Left ventricle myocardium inferior (tissue), 1 donor: ENCODE measurements at regions not wholly inside any gene's neighbourhood (a gene's known extent, or its start where the extent isn't known, plus 50 kb on each side); places are given as distances from the start of the nearest gene placed in this dataset.

Experiments
- DNase-seq: peaks from one replicate; pipeline ENCODE4 v3.0.0-alpha.2; 2020
- H3K27ac ChIP-seq: fragments of 200-600 bp; replicated peaks from 2 replicates; pipeline ENCODE4 v1.8.0; 2021
- H3K27me3 ChIP-seq: fragments of 200-600 bp; 2 replicates; pipeline ENCODE4 v1.8.0; 2021; ENCODE audit warnings: low read depth
- H3K36me3 ChIP-seq: fragments of 200-600 bp; 2 replicates; pipeline ENCODE4 v1.8.0; 2021
- H3K4me1 ChIP-seq: fragments of 200-600 bp; 2 replicates; pipeline ENCODE4 v1.8.0; 2021
- H3K4me3 ChIP-seq: fragments of 200-600 bp; 2 replicates; pipeline ENCODE4 v1.8.0; 2021; ENCODE audit warnings: mild to moderate bottlenecking, moderate library complexity
- H3K9me3 ChIP-seq: fragments of 200-600 bp; replicated peaks from 2 replicates; pipeline ENCODE4 v1.8.0; 2021
- CTCF ChIP-seq: fragments of 200-600 bp; IDR thresholded peaks from 2 replicates; pipeline ENCODE4 v1.8.0; 2021; ENCODE audit warnings: antibody characterized with exemption, mild to moderate bottlenecking, borderline replicate concordance
- intact Hi-C: fragments of 100-400 bp; cut with micrococcal nuclease; formaldehyde crosslinking; loops from one replicate; pipeline ENCODE4 v1.11.0; 2022
- donor health status: DM: no; HTN: yes; CAD: no; lungs with severe emphysema.

- no peaks in the 10 kb centered on the region for H3K36me3 ChIP-seq
- H3K9me3 ChIP-seq: no peaks in the 10 kb centered on the region
- DNase-seq: no peak
- no peak for TF ChIP-seq CTCF
- intact Hi-C loops: no loop called here
- H3K4me3 ChIP-seq: no peak overlapping the region
- H3K27me3 ChIP-seq: no peaks in the 10 kb centered on the region
- H3K4me1 ChIP-seq: peaks cover 18% of the 10 kb centered on the region
- H3K27ac ChIP-seq: no peak overlapping the region
Measured at GRCh38 chr5:68452286-68452685, 236.7 kb downstream of the PIK3R1 start.

GRCh38 chr5:68454172-68454571 is 238.6 kb downstream of the PIK3R1 start:
- Histone ChIP-seq H3K9me3 (no peaks in the 10 kb centered on the region), H3K27ac (no peak overlapping the region), H3K4me3 (no peak overlapping the region), H3K27me3 (no peaks in the 10 kb centered on the region), H3K4me1 (peaks cover 18% of the 10 kb centered on the region), H3K36me3 (no peaks in the 10 kb centered on the region)
- TF ChIP-seq CTCF: no peak
- intact Hi-C loops: no loop called here
- DNase-seq: no peak

GRCh38 chr5:68454766-68455165 is 239.2 kb downstream of the PIK3R1 start:
- TF ChIP-seq CTCF: no peak
- intact Hi-C loops: loop anchor here (5.0 kb wide), 1 partner anchor 167 kb away; no protein-coding TSS in a partner anchor
- peaks cover 18% of the 10 kb centered on the region for H3K4me1 ChIP-seq

GRCh38 chr5:68455216-68455615 is 239.7 kb downstream of the PIK3R1 start:
- TF ChIP-seq CTCF: no peak
- intact Hi-C loops: loop anchor here (5.0 kb wide), 1 partner anchor 168 kb away; no protein-coding TSS in a partner anchor
- no peak overlapping the region for H3K27ac ChIP-seq
- no peak overlapping the region for H3K4me3 ChIP-seq
- DNase-seq: no peak
- H3K36me3 ChIP-seq: no peaks in the 10 kb centered on the region
- H3K27me3 ChIP-seq: no peaks in the 10 kb centered on the region
- H3K4me1 ChIP-seq: peaks cover 23% of the 10 kb centered on the region
- no peaks in the 10 kb centered on the region for H3K9me3 ChIP-seq

More at GRCh38 chr5:68454766-68455165, 239.2 kb downstream of the PIK3R1 start:
- no peak overlapping the region for H3K4me3 ChIP-seq
- no peak for DNase-seq
- H3K27ac ChIP-seq: no peak overlapping the region
- H3K27me3 ChIP-seq: no peaks in the 10 kb centered on the region
- H3K36me3 ChIP-seq: no peaks in the 10 kb centered on the region
- H3K9me3 ChIP-seq: no peaks in the 10 kb centered on the region

- Histone ChIP-seq H3K27ac (no peak overlapping the region), H3K9me3 (no peaks in the 10 kb centered on the region), H3K4me3 (no peak overlapping the region), H3K36me3 (no peaks in the 10 kb centered on the region), H3K27me3 (no peaks in the 10 kb centered on the region), H3K4me1 (peaks cover 26% of the 10 kb centered on the region)
- DNase-seq: no peak
- intact Hi-C loops: loop anchor here (5.0 kb wide), 1 partner anchor 169 kb away; no protein-coding TSS in a partner anchor
- no peak for TF ChIP-seq CTCF
Measured at GRCh38 chr5:68456756-68457217, 241.2 kb downstream of the PIK3R1 start.
